ENCODE measurements at regions not wholly inside any gene's neighbourhood (a gene's known extent, or its start where the extent isn't known, plus 50 kb on each side); places are given as distances from the start of the nearest gene placed in this dataset.

DNA sequence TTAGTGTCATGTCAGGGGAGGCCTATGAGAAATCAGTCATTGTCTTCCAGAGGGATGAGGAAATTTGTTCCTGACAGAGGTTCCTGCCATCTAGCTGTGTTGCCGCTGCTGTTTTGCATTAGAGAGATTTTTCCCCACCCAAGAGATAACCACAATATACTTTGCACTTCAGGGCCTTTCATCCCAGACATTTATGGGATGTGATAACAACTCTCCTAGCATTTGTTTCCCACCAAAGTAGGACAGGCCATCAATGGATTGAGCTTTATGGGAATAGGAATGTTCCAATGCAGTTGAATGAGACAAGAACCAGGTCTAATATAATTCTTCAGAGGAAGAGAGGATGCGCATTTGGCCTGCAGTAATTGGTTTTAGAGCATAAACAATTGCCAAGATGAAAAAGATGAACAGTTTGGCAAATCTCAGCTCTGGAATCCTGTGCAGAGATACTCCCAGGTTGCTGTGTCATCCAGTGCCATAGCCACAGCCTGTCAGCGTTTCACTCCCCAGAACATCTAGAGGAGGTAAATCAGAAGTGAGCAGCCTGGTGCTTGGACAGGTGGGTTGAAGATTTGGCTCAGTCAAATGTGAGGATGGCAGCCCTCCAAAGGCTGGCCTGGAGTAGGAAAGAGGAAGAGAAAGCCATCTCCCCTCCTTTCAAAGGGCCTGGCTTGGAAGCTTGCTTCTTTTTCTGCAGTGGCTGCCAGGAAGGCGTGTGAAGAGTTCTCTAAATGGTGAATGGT, 93.7 kb upstream of the SETBP1 start:
- ATAC-seq (no peak), DNase-seq (no peak)
- 72 to 81% (median 74%) methylated on average over 4 of the region's 4 CpGs for WGBS, 3 donors
- Histone ChIP-seq H3K4me3 (no peak overlapping the region), H3K27me3 (ENCODE audit: insufficient read depth in 3 of 3, low read length in 2 of 3) (no peaks in the 10 kb centered on the region), H3K36me3 (ENCODE audit: insufficient read depth in 1 of 2, low read depth in 1 of 2) (no peaks in the 10 kb centered on the region), H3K27ac (no peak overlapping the region), H3K4me1 (no peaks in the 10 kb centered on the region), H3K9me3 (no peaks in the 10 kb centered on the region)
- TF ChIP-seq, protein P1, sequence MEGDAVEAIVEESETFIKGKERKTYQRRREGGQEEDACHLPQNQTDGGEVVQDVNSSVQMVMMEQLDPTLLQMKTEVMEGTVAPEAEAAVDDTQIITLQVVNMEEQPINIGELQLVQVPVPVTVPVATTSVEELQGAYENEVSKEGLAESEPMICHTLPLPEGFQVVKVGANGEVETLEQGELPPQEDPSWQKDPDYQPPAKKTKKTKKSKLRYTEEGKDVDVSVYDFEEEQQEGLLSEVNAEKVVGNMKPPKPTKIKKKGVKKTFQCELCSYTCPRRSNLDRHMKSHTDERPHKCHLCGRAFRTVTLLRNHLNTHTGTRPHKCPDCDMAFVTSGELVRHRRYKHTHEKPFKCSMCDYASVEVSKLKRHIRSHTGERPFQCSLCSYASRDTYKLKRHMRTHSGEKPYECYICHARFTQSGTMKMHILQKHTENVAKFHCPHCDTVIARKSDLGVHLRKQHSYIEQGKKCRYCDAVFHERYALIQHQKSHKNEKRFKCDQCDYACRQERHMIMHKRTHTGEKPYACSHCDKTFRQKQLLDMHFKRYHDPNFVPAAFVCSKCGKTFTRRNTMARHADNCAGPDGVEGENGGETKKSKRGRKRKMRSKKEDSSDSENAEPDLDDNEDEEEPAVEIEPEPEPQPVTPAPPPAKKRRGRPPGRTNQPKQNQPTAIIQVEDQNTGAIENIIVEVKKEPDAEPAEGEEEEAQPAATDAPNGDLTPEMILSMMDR (IDR thresholded peaks at IDR 0.05), result no peak
- intact Hi-C loops (cut with DNase I), result no loop called here

DNA sequence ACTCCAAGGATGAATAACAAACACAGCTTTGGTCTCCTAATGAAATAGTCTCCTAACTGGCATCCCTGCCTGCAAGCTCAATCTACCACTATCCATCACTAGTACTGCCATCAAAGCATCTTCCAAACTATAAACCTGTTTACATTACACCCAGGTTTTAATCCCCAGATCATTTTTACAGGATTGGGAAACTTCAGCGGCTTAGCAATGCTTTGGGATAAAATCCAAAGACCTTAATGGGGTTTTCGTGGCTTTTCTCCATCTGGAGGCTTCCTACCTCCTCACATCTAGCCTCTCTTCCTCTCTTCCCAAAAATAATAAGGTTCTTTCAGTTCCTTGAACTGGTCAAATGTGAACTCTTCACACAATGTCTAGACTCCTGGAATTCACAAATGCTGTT, 92.2 kb upstream of the SETBP1 start:
- intact Hi-C loops (cut with DNase I), result no loop called here
- H3K9me3 ChIP-seq, result no peaks in the 10 kb centered on the region
- no peaks in the 10 kb centered on the region for H3K36me3 ChIP-seq (ENCODE audit: insufficient read depth in 1 of 2, low read depth in 1 of 2)
- H3K4me3 ChIP-seq, result no peak overlapping the region
- WGBS, 3 donors, result 59 to 70% (median 64%) methylated on average over 2 of the region's 2 CpGs
- H3K27me3 ChIP-seq (ENCODE audit: insufficient read depth in 3 of 3, low read length in 2 of 3), result no peaks in the 10 kb centered on the region
- H3K4me1 ChIP-seq, result no peaks in the 10 kb centered on the region
- TF ChIP-seq, protein P1 (IDR thresholded peaks at IDR 0.05), result no peak
- no peak overlapping the region for H3K27ac ChIP-seq
- ATAC-seq (no peak), DNase-seq (no peak)

DNA sequence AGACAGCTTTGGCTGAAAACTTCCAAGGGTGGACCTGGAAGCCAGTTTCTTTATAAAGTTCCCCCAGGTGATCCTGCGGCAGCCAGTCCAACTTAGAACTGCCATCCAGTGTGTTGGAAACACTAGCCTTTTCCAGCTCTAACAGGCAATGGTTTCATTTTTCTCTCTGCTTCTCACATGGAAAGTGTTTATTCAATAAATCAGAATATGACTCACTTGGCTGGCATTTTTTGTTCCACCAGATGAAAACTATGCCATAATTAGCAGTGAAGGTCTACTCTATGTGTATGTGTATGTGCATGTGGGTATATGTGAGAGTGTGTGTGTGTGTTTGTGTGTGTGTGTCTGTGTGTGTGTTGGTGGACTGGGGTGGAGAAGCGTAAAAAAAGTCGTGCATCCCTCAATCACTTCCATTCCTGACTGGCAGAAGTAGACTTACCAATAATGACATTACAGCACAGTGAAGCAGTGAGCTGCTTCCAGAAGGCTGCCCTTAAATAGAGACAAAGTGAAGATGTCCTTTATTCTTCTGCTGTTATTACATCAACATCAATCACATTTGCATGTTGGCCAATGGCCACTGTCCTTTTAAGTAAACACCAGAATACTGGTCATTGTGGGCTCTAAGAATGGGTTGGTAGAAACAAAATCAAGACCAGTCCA, 90.9 kb upstream of the SETBP1 start:
- Histone ChIP-seq H3K27ac (no peak overlapping the region), H3K4me1 (no peaks in the 10 kb centered on the region), H3K36me3 (ENCODE audit: insufficient read depth in 1 of 2, low read depth in 1 of 2) (no peaks in the 10 kb centered on the region), H3K4me3 (no peak overlapping the region), H3K9me3 (no peaks in the 10 kb centered on the region), H3K27me3 (ENCODE audit: insufficient read depth in 3 of 3, low read length in 2 of 3) (no peaks in the 10 kb centered on the region)
- 77 to 84% (median 78%) methylated on average over 3 of the region's 3 CpGs for WGBS, 3 donors
- TF ChIP-seq, protein P1 (IDR thresholded peaks at IDR 0.05), result no peak
- DNase-seq, result no peak
- ATAC-seq, result no peak
- intact Hi-C loops (cut with DNase I), result loop anchor here in 1 of 2 donors (10.0 kb wide), 1 partner anchor 795 kb away; no protein-coding TSS in a partner anchor

DNA sequence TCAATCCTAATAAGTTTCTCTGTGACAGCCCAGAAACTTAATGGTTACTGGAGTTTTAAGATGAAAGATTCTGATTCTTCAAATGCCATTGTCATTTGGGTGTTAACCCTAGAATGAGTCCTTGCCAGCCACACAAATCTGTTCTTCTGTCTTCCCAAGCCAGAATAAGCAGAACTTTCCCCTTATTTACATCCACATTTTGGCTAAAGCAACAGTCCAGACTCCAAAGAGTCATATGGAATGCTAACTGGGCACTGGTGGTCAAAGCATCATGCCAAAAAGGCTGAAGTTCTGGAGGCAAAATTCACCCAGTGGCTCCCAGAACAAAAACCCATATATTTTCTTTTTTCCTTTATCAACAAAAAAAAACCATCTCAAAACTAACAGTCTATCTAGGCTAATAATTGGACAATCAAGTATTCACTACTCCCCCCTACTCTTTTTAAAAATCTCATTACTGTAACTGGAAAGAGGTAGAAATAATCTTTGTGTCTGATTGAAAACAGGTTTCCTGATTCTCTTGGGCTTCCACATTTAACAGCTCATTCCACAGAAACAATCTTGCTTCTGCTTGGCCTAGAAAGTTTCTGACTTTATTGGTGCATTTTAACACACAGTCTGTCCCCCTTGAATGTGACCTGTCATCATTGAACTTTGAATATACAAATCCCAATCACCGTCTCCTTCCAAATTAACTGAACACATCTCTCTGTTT, 89.6 kb upstream of the SETBP1 start:
- DNase-seq, result no peak
- no peak for ATAC-seq
- Histone ChIP-seq H3K27me3 (ENCODE audit: insufficient read depth in 3 of 3, low read length in 2 of 3) (no peaks in the 10 kb centered on the region), H3K27ac (no peak overlapping the region), H3K9me3 (no peaks in the 10 kb centered on the region), H3K4me3 (no peak overlapping the region), H3K36me3 (ENCODE audit: insufficient read depth in 1 of 2, low read depth in 1 of 2) (no peaks in the 10 kb centered on the region), H3K4me1 (no peaks in the 10 kb centered on the region)
- TF ChIP-seq, protein P1 (IDR thresholded peaks at IDR 0.05), result no peak
- WGBS, 3 donors, result 84 to 88% (median 86%) methylated on average over 1 of the region's 1 CpG
- intact Hi-C loops (cut with DNase I), result loop anchor here in 1 of 2 donors (10.0 kb wide), 1 partner anchor 794 kb away; no protein-coding TSS in a partner anchor
